ENCODE measurements at regions not wholly inside any gene's neighbourhood (a gene's known extent, or its start where the extent isn't known, plus 50 kb on each side); places are given as distances from the start of the nearest gene placed in this dataset.

GRCh38 chr9:13769641-13770040 lies 490.1 kb upstream of the MPDZ start:
- Histone ChIP-seq H3K4me3 (replicated peaks; ENCODE audit: insufficient read depth, low read length) (no peak overlapping the region), H3K27me3 (ENCODE audit: insufficient read depth, poor library complexity, severe bottlenecking) (no peaks in the 10 kb centered on the region), H3K27ac (replicated peaks) (no peak overlapping the region)
- no peak for DNase-seq (ENCODE audit: low read depth in 1 of 2, low spot score in 1 of 2)
- TF ChIP-seq SPI1 (IDR thresholded peaks at IDR 0.05; ENCODE audit: borderline replicate concordance, low read depth), result no peak
- no peak for TF ChIP-seq CTCF (IDR thresholded peaks at IDR 0.05; ENCODE audit: insufficient read depth, low read length)
- no peak for TF ChIP-seq POLR2AphosphoS5 (IDR thresholded peaks at IDR 0.05; ENCODE audit: low read depth)
- no peak for TF ChIP-seq REST (IDR thresholded peaks at IDR 0.05; ENCODE audit: insufficient replicate concordance, low read depth)
- TF ChIP-seq GABPA (IDR thresholded peaks at IDR 0.05; ENCODE audit: low read depth), result no peak

GRCh38 chr9:13769006-13769405 lies 489.5 kb upstream of the MPDZ start:
- Histone ChIP-seq H3K27me3 (ENCODE audit: insufficient read depth, poor library complexity, severe bottlenecking) (no peaks in the 10 kb centered on the region), H3K4me3 (replicated peaks; ENCODE audit: insufficient read depth, low read length) (no peak overlapping the region), H3K27ac (replicated peaks) (no peak overlapping the region)
- TF ChIP-seq GABPA (IDR thresholded peaks at IDR 0.05; ENCODE audit: low read depth) (no peak), REST (IDR thresholded peaks at IDR 0.05; ENCODE audit: insufficient replicate concordance, low read depth) (no peak), POLR2AphosphoS5 (IDR thresholded peaks at IDR 0.05; ENCODE audit: low read depth) (no peak), CTCF (IDR thresholded peaks at IDR 0.05; ENCODE audit: insufficient read depth, low read length) (no peak), SPI1 (IDR thresholded peaks at IDR 0.05; ENCODE audit: borderline replicate concordance, low read depth) (no peak)
- no peak for DNase-seq (ENCODE audit: low read depth in 1 of 2, low spot score in 1 of 2)

- TF ChIP-seq GABPA (IDR thresholded peaks at IDR 0.05; ENCODE audit: low read depth) (no peak), POLR2AphosphoS5 (IDR thresholded peaks at IDR 0.05; ENCODE audit: low read depth) (no peak), SPI1 (IDR thresholded peaks at IDR 0.05; ENCODE audit: borderline replicate concordance, low read depth) (no peak), REST (IDR thresholded peaks at IDR 0.05; ENCODE audit: insufficient replicate concordance, low read depth) (no peak), CTCF (IDR thresholded peaks at IDR 0.05; ENCODE audit: insufficient read depth, low read length) (no peak)
- no peak for DNase-seq (ENCODE audit: low read depth in 1 of 2, low spot score in 1 of 2)
- Histone ChIP-seq H3K4me3 (replicated peaks; ENCODE audit: insufficient read depth, low read length) (no peak overlapping the region), H3K27me3 (ENCODE audit: insufficient read depth, poor library complexity, severe bottlenecking) (no peaks in the 10 kb centered on the region), H3K27ac (replicated peaks) (no peak overlapping the region)
Observed at GRCh38 chr9:13762209-13762608, 482.7 kb upstream of the MPDZ start.
